BJ (cell line): ENCODE measurements at regions not wholly inside any gene's neighbourhood (a gene's known extent, or its start where the extent isn't known, plus 50 kb on each side); places are given as distances from the start of the nearest gene placed in this dataset.

ENCODE experiments used
- CTCF ChIA-PET: fragments of 350-600 bp; formaldehyde crosslinking; extraction: SDS; loops from one replicate; lab custom pipeline; 2021; ENCODE audit warnings: antibody characterized with exemption, inconsistent platforms; lab: Yijun Ruan, JAX
- POLR2A ChIA-PET: fragments of 300-600 bp; sonication (Branson Sonifier 250); formaldehyde crosslinking; extraction: SDS; loops from one replicate; lab custom pipeline; 2021; ENCODE audit warnings: antibody characterized with exemption; lab: Charles Lee
- DNase-seq: peaks from one replicate; pipeline ENCODE4 v3.0.0-alpha.2; 2011; ENCODE audit warnings: low read depth
- H3K27me3 ChIP-seq: 2 replicates; pipeline ENCODE4 v1.6.0; 2011; ENCODE audit warnings: low read length; ENCODE audit not compliant: control insufficient read depth, insufficient read depth
- H3K36me3 ChIP-seq: 2 replicates; pipeline ENCODE4 v1.5.1; 2011; ENCODE audit warnings: low read length; ENCODE audit not compliant: control insufficient read depth, insufficient read depth
- H3K4me3 ChIP-seq: 2 replicates; pipeline ENCODE4 v1.5.1; 2011; ENCODE audit warnings: low read depth, mild to moderate bottlenecking, control low read depth, low read length
- CTCF ChIP-seq: IDR thresholded peaks from 2 replicates; pipeline ENCODE4 v1.5.1; 2011; ENCODE audit warnings: low read depth, mild to moderate bottlenecking, control low read depth, inconsistent platforms, low read length, moderate library complexity; ENCODE audit not compliant: insufficient read depth

GRCh38 chr11:95282291-95282751, 51.3 kb upstream of the SESN3 start:
- TF ChIP-seq CTCF: no peak
- ChIA-PET POLR2A (no interaction called here), CTCF (interaction anchor here (1.2 kb wide), 1 partner anchor 423 kb away, joined by 5 read pairs; no protein-coding TSS in a partner anchor)
- H3K27me3 ChIP-seq: no peaks in the 10 kb centered on the region; the same call in 1 of the 2 replicates
- no peak overlapping the region for H3K4me3 ChIP-seq
- no peak for DNase-seq
- H3K36me3 ChIP-seq: no peaks in the 10 kb centered on the region
